D721Med (cell line): ENCODE measurements at regions not wholly inside any gene's neighbourhood (a gene's known extent, or its start where the extent isn't known, plus 50 kb on each side); places are given as distances from the start of the nearest gene placed in this dataset.
"Not testable (repeated sequence)": the region's sequence is repeated elsewhere in the genome, so short reads cannot be mapped to it uniquely, and the experiment has no call there.

Experiments used
- DNase-seq: peaks from one replicate; pipeline ENCODE4 v3.0.0; 2011; ENCODE audit warnings: low spot score; ENCODE audit not compliant: insufficient read length
- FAIRE-seq: peaks from 2 replicates; lab custom pipeline; 2011; peaks lifted over from hg19 to GRCh38; lab: Jason Lieb, UNC
- TF ChIP-seq, protein P1 (sequence below): IDR thresholded peaks from 2 replicates; pipeline ENCODE4 v1.5.1; 2012; ENCODE audit warnings: mild to moderate bottlenecking, control low read depth; ENCODE audit not compliant: insufficient read depth; ENCODE audit errors: missing control alignments

DNA sequence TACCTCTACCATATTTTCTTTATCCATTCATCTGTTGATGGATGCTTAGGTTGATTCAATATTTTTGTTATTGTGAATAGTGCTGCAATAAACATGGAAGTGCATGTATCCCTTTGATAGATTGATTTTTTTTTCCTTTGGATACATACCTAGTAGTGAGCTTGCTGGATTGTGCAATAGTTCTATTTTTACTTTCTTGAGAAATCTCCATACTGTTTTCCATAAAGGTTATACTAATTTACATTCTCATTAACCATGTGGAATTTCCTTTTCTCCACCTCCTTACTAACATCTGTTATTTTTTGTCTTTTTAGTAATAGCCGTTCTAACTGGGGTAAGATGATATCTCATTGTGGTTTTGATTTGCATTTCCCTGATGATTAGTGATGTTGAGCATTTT lies 124.6 kb upstream of the TOX3 start:
- TF ChIP-seq, protein P1, sequence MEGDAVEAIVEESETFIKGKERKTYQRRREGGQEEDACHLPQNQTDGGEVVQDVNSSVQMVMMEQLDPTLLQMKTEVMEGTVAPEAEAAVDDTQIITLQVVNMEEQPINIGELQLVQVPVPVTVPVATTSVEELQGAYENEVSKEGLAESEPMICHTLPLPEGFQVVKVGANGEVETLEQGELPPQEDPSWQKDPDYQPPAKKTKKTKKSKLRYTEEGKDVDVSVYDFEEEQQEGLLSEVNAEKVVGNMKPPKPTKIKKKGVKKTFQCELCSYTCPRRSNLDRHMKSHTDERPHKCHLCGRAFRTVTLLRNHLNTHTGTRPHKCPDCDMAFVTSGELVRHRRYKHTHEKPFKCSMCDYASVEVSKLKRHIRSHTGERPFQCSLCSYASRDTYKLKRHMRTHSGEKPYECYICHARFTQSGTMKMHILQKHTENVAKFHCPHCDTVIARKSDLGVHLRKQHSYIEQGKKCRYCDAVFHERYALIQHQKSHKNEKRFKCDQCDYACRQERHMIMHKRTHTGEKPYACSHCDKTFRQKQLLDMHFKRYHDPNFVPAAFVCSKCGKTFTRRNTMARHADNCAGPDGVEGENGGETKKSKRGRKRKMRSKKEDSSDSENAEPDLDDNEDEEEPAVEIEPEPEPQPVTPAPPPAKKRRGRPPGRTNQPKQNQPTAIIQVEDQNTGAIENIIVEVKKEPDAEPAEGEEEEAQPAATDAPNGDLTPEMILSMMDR = no peak
- no peak for DNase-seq
- FAIRE-seq = no peak

DNA sequence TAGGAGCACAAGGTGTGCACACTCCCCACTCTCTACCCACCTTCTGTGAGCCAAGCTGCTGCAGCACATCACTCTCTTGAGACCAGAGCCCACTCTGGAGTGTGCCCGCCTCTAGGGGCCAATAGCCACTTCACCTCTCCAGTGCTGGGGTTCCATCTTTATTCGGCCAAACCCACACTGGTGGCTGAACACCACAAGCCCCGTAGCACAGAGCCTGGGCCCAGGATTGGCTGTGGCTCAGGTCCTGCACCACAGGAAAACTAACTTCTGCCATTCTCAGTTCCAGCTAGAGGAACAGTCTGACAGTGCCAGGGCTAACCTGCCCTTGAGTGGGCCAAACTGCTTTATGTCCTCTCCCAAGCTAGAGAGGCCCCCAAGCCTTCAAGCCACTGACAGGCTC lies 111.0 kb upstream of the TOX3 start:
- DNase-seq = no peak
- no peak for FAIRE-seq
- TF ChIP-seq, protein P1 = no peak

DNA sequence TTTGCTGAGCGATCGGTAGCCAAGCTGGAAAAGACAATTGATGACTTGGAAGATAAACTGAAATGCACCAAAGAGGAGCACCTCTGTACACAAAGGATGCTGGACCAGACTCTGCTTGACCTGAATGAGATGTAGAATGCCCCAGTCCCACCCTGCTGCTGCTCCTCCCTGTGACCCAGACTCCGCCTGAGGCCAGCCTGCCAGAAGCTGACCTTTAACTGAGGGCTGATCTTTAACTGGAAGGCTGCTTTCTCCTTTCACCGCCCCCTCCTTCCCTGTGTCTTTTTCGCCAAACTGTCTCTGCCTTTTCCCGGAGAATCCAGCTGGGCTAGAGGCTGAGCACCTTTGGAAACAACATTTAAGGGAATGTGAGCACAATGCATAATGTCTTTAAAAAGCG lies 109.0 kb upstream of the TOX3 start:
- not testable (repeated sequence) for FAIRE-seq, DNase-seq

DNA sequence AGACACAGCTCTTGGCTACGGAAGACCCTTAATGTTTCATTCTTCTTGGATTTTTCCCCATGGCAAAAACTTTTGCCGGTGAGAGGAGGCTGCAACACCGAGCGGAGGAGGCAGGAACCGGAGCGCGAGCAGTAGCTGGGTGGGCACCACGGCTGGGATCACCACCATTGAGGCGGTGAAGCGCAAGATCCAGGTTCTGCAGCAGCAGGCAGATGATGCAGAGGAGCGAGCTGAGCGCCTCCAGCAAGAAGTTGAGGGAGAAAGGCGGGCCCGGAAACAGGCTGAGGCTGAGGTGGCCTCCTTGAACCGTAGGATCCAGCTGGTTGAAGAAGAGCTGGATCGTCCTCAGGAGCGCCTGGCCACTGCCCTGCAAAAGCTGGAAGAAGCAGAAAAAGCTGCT lies 108.2 kb upstream of the TOX3 start:
- not testable (repeated sequence) for DNase-seq, FAIRE-seq

DNA sequence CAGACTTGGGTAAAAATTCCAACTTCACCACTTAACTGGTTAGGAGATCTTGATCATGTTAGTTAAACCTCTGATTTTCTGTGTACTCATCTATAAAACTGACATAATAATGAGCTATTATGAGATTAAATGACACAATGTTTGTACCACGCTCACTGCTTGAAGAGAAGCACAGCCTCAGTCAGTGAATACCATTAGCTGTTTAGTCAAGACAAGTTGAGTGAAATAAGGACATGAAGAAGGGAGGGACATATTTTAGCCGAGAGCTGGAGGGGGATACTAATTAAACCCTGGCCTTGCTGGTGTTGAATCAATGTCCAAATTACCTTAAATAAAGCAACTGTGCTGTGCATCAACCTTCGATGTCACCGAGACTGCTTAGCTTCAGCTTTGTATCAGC lies 105.1 kb upstream of the TOX3 start:
- DNase-seq = no peak
- no peak for FAIRE-seq
- TF ChIP-seq, protein P1 = no peak

DNA sequence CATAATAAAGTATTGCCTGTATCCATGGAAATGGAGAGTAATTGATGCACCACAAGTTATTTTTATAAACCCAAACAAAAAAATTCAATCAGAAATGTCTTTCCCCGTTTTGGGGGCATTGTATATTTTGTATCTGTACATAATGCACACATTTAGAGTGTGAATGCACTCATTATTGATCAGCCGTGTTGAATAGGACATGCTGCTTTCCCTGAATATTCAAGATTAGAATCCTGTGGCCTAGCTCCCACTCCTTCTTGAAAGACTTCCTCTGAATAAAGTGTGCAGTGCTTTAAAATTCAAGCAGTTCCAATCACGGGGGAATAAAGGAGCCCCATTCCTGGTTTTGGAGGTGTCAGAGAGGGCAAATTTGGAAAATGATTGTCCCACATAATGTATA lies 103.8 kb upstream of the TOX3 start:
- DNase-seq = no peak
- no peak for FAIRE-seq
- TF ChIP-seq, protein P1 = no peak

DNA sequence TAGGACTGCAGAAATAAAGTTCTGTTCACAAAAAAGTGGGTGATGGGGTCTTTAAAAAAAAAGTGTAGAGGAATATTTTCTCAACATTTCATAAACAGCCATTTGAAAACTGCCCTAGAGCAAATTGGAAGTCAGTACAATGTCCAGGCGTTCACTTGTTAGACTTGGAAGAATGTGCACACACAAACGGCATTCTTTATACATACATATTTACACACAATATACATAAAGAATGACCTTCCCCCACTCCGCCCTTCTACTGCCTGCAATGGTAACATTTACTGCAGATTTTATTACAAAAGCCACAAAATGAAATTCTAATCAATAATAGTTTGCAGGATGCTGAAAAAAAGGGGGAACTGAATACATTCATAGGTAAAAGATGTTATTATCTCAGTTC lies 103.4 kb upstream of the TOX3 start:
- TF ChIP-seq, protein P1 = no peak
- no peak for FAIRE-seq
- DNase-seq = no peak

DNA sequence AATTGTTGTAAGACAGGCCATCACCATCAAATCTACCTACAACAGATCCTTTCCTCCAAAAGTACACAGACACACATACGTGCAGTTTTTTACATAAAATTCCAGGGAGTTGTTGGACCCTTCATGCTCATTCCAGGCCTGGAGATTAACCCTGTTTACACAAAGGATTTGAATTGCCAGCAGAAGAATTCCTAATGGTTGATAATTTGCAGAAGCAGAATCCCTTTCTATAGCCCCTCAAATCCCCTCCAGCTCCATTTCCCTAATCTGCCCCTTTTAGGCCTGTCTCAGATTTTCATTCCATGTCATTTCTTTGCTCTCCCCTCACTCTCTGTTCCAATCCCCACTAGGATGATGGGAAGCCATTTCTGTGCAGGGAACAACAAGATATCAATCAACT lies 102.9 kb upstream of the TOX3 start:
- TF ChIP-seq, protein P1 = no peak
- no peak for FAIRE-seq

More for the DNA sequence above, 102.9 kb upstream of the TOX3 start:
- DNase-seq = no peak
